NCI-H2107 treated with DMSO at 0.1 percent for 48 hours (cell line): ENCODE measurements at regions not wholly inside any gene's neighbourhood (a gene's known extent, or its start where the extent isn't known, plus 50 kb on each side); places are given as distances from the start of the nearest gene placed in this dataset.

Source experiments
- DNase-seq: peaks from one replicate; lab custom pipeline; 2025; ENCODE audit not compliant: unreplicated experiment; lab: John Stamatoyannopoulos, UW

DNA sequence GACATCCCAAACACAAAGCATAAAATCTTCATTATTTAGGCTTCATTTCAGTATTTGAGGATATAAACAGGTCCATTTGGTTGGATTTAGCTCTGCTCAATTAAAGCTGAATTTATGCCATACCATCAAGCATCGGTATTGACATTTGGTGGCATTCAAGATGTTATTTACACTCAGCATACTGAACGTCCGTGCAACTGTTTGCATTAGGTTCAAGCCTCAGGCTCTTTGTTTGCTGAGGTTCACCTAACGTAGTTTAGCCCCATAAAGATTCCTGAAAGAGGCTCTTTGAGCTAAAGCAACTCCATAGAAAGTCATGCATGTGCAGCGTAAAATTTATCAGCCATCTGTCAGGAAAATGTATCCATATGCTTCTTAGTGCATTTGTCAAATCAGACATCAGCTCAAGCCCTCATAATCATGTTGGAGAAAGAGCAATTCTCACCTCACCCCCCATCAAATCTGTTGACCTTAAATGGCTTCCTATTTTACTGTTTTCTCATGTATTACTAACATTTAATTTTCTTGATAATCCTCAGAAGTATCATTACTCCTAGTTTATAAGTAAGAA is 366.9 kb downstream of the EPHA4 start:
- DNase-seq, result peak; percentile 23

DNA sequence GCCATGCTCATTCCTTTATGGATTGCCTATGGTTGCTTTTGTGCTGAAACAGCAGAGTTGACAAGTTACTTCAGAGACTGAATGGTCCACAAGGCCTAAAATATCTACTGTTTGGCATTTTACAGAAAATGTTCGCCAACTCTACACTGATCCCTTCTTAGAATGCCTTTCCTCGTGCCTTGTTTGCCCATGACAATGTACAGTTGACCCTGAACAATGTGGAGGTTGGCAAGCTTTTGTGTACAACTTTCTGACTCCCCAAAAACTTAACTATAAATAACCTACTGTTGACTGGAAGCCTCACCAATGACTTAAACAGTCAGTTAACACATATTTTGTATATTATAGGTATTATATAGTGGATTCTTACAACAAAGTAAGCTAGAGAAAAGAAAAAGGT is 361.4 kb downstream of the EPHA4 start:
- no peak for DNase-seq

DNA sequence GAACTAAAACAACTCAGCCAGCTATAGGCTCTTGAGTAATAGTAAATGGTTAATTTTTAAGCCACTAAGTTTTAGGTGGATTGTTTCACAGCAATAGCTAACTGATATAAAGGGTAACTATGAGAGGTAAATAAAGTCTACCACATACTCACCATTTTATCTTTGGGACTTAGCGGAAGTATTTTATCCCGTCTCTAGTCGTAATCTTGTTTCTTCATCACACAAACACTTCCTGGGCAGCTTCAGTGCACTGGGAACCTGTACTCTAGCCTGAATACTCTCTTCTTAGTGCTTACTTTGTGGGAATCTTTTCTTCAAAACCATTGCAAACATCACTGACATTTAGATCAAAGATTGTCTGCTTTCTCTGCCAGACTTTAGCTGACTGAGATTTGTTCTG is 360.5 kb downstream of the EPHA4 start:
- no peak for DNase-seq

DNA sequence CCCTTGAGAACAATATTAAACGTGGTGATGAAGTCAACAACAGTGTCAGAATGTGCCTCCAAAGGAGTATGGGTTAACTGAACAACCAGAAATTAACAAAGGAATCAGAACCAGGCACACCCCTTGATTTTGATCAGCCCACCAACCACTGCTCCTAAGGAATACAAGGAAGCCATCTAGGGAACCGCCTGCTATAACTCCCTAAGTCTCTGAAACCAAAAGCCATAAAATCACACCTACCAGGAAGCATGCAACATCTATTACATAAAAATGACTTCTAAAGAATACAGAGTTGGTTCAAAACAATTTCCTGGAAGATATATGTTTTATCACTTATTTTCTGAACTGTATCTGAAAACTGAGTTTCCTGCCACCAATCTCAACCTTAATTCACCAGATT is 360.0 kb downstream of the EPHA4 start:
- DNase-seq, result no peak

DNA sequence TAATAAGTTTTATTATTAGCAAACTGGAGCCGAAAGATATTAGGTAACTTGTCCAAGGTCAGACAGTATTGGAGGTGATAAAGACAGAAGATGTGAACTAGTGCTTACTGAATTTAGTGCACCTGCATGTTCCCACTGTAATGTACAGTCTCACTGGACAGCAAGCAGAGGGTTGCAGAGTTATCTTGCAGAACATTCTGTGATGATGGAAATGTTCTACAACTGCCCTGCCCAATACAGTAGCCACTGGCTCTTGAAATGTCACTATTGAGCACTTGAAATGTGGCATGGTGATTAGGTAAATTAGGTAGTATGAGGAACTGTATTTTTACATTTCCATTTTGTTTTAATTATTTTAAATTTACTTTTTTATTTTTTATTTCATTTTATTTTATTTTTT is 356.6 kb downstream of the EPHA4 start:
- DNase-seq, result no peak

DNA sequence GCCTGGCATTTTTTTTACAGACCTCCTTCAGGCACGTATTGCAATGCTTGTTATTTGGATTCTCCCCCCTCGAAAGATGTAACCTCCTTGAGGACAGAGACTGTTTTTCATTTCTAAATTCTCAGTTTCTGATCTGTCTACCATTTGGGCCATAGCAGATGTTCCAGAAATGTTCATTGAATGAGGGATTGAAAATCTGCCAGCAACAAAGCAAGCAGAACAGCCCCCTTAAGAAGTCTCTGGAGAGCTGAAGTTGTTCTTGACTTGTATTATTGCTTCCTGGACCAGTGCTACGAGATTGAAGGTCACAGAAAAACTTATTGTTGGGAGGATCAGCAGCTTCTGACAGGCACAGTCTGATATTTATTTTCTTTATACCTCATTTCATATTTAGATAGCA is 355.5 kb downstream of the EPHA4 start:
- no peak for DNase-seq

DNA sequence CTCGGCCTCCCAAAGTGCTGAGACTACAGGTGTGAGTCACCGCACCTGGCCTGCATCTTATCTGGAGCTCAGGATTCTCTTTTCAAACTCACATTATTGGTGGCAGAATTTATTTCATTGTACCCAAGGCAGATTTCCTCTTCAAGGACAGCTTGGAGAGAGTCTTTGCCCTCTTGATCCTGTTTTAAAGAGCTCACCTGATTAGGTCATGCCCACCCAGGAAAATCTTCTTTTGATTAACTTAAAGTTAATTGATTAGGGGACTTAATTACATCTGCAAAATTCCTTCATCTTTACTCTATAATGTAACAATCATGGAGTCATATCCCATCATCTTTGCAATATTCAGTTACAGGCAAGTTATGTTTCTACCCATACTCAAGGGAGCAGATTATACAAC is 346.4 kb downstream of the EPHA4 start:
- no peak for DNase-seq

DNA sequence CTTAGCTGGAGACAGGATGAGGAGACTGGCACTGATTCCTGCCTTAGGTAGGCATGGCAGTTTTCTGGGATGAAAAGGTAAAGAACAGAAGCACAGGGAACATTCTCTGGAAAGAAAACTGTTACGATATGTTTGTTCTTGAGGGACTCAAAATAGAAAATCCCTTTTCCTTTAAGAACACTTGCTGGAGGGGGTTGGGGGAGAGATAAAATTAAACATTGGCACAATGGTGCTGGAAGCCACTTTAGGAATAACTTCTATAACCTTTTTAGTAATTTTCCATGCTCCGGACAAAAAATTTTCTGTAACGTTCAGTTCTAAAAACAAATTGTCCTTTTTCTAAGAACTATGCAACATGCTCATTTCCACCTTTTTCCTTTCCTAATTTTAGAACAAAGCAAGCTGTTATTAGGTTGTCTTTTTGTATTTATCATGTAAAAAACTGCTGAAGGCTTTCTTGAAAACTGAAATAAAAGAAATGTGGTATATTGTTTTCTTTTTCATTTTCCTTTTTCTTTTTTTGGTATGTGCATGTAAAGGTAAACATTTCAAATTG is 343.8 kb downstream of the EPHA4 start:
- no peak for DNase-seq

DNA sequence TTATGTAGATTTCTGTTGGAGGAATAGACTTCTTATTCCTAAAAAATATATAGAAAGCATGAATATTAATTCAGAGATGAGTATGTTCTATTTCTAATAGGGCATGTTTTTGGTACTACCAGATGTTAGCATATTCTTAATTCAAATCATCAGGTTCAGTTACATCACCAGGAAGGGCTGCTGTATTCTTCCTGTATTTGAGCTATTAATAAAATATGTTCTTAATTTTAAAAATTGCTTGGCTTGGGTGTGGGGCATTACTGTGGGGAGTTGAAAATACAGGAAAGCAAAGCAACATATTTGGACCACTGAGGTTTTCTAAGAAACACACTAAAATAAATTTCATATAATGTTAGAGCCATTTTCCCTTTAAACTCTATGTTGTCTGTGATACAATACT is 343.0 kb downstream of the EPHA4 start:
- no peak for DNase-seq

DNA sequence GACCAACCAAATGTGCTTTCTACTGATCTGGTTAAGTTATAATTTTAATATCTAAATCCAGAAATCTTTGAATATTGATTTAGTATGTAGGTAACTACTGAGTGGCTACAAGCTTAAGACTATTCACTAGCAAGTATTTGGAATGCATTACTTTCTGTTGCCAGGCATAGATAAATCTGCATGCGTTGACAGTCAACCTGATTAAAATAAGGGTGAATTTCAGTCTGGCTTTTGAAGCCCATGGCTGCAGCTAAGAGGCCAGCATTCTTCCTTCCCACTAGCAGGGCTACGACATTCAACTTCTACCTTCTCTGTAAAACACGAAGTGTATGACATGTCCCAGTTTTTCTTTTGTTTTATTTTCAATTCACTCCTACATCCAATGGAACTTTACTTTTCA is 340.6 kb downstream of the EPHA4 start:
- DNase-seq, result no peak

DNA sequence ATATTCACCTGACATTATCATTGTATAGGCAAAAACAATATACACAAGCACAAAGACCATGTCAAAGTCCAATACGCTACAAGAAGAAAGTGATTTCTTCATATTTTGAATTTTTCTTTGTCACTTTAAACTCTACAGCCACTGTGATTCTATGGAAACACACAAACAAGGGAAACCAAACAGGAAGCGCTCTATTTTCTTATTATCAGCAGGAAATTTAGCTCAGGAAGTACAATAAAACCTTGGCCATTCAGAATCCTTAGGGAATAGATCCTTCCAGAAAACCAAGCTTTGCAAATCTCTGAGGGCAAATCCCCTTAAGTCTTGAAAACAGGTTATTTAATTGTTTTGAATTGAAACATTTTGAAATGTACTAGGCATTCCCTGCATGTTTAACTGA is 336.2 kb downstream of the EPHA4 start:
- DNase-seq, result no peak

DNA sequence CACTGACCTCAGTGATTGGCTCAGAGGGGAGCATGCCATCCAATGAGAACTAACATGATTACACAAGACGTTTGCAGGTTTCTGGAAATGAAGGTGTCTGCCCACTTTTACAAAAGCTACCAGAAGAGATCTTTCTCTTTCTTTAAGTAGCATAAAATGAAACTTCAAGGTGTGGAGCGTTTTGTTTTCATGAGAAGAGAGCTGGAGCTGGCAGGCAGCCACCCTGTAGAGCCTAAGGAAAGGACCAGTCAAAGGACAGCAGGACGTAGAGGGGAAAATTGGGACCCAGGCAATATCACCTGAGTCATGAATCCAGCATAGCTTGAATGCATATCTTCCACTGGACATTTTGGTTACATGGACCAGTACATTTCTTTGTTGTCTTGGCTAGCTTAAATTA is 331.0 kb downstream of the EPHA4 start:
- DNase-seq, result no peak

DNA sequence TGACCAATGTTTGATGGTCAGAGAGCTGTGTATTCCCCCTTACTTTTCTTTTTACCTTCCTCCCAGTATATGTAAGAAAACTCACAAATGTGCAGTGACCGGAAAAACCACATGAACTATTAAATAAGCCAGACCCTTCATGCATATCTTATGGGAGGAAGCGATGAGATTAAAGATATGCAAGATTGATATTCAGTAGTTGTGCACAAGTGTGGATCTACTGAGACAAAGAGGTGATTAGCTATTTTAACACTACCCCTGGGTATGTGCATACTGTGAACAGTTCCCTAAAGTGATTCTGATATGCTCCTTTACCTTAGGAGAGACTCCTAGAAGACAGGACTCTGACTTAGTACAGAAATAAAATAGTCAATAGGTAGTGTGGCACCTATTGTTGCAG is 328.3 kb downstream of the EPHA4 start:
- no peak for DNase-seq

DNA sequence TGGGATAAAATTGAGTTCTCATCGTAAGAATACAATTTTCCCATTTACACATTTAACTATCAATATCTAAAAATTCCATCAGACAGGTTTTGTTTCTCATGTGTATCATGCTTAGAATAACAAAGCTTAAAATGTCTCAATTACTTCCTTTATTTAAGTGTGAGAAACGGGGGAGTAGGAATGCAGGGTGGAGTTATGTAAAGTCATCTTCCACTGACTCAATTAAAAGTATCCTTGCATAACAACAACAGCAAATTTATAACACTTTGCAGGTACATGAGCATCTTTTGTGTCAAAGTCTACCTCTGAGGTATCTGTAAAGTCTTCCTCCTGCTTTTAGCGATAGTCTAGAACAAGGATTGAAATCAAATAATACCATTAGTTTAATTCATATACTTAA is 327.1 kb downstream of the EPHA4 start:
- DNase-seq, result no peak

DNA sequence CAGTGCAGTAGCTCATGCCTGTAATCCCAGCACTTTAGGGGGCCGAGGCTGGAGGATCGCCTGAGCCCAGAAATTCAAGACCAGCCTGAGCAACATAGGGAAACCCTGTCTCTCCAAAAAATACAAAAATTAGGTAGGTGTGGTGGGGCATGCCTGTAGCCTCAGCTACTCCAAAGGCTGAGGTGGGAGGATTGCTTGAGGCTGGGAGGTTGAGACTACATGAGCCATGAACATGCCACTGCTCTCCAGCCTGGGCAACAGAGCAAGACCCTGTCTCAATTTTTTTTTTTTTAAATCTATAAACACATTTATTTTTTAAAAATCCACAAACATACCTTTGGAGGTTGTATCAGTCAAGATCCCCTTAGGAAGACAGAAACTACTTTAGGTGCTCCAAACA is 326.3 kb downstream of the EPHA4 start:
- no peak for DNase-seq

DNA sequence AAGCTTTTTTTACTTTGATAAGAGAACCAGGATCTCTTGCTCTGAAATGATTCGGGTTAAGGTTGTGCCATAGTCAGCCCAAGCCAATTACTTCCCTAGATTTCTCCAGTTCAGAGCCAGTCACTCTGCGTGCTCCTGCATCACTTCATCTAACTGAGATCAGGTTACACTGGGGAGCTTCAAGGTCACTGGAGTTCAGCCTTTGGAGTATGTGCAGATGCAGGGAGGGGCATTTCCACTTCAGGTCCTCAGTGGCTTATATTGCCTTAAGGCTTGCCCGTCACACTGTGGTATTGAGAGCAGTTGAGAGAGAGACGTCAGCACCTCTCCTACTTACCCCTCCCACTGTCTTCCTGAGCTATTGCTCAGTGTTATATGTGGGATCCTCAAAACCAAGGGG is 317.8 kb downstream of the EPHA4 start:
- peak; percentile 13 for DNase-seq

DNA sequence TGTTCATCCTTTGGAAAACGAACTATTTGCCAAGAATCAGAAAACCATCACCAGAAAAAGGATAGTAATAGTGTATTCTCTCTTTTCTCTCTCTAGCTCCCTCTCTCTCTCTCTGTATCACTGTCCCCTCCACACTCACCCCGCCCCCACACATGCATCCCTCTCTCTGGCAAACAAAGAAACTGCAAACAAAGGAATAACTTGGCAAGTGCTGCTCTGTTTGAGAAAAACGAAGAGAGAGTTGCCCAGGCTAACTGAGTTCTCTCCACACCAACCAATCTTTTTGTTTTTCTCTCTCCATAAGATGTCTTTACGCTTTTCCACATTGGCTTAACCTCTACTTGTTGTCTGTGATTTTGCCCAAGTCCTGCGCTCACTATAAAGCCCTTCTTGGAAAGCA is 316.2 kb downstream of the EPHA4 start:
- DNase-seq, result no peak

DNA sequence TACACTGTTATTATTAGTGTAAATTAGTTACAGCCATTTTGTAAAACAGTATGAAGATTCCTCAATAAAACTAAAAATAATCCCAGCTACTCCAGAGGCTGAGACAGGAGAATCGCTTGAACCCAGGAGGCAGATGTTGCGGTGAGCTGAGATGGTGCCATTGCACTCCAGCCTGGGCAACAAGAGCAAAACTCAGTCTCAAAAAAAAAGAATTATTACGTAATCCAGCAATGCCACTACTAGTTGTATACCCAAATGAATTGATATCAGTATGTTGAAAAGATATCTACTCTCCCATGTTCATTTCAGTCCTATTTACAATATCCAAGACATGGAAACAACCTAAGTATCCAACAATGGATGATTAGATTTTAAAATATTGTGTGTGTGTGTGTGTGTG is 313.6 kb downstream of the EPHA4 start:
- no peak for DNase-seq

DNA sequence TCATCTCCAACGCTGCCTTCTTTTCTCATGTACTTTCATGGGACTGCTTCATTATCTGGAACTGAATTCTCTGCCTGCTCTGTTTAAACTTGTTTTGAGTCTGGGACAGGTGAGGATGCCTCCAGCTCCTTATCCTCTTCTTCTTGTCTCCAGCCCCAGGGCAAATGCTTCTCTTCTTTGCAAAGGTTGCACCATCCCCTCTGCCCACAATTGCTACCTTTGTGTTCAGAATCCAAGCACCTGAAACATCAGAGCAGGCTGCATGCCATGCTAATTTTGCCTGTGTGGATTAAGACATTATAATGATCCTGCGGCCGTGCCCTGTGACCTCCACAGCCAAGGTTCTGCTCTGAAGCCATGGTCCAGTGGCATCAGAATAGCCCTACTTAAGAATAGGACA is 309.5 kb downstream of the EPHA4 start:
- DNase-seq, result no peak

DNA sequence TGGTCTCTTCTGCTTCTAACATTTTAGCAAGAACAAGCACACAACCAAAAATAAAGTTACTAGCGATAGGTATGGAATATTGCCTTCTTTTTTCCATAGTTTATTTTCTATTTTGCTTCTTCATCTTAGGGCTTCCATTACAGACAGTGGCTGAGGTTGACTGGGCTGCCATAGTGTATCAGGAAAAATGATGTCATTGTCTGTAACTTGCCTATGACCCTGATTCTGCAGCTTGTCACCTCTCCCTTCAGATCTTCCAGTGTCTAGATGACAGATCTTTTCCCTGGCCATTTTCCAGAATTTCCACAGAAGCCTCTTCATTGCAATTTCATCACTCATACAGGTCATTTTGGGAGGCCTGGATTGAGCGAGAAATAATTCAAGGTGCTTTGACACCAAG is 308.5 kb downstream of the EPHA4 start:
- no peak for DNase-seq

DNA sequence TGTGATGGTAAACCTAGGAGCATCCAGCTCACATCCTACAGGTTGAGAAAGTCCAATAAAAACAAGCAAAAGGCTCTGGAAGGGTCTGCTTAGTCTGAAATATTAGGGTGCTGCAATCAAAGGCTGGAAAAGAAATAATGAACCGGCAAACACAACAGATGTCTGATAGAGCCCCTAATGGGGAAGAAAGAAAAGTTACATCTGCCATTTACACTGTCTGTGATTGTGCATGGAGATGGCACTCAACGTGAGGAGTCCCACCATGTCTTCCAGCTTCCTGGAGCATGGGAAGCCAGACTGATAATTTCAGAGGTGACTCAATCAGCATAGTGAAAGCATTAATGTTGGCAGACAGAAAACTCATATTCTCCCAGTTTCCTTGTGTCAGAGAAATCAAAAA is 307.8 kb downstream of the EPHA4 start:
- DNase-seq, result no peak

DNA sequence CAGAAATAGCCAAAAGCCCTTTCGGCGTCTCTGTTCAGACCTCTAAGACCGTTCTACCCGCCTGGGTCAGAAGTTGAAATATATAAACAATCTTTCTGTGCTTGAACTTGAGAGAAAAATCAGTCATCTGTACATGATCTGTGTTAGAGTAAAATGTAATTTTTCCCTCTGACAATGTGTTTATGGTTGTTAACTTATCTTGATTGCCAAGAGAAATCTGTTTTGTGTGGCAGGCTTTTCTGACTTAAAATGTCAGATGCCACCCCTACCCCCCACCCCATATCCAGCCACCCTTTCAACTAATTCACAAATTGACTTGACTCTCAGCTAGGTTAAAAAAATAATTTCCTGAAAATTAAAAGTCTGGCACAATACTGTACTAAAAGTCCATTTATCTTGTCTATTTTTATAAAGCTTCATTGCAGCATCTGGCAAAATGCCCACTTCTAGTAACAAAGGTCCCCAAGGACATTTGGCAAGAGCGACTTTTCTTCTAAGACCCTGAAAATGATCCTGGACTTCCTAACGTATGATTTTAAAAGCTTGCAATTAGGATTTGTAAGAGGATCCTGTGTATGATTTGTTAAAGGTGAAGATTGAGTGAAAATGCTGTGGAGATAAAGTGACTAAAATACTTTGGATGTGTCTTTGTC is 304.2 kb downstream of the EPHA4 start:
- no peak for DNase-seq

DNA sequence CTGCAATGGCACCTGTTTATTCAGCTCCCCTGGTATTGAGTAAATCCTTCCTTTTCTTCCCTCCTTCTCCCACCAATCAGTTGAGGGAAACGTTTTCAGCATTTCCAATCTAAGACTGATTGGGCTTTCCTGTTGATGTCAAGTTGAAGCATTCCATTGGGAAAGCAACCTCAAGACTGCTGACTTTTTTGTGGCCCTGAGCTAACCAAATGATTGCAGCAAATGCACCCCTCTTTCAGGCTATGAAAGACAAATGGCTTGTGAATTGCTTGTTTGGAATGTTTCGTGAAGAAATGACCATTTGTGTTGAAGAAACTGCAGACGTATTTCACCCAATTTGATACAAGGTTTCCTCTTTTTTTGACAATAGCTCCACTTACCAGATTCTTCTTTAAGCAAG is 303.5 kb downstream of the EPHA4 start:
- DNase-seq, result no peak
